Fibroblast of lung (primary cell): ENCODE measurements at regions not wholly inside any gene's neighbourhood (a gene's known extent, or its start where the extent isn't known, plus 50 kb on each side); places are given as distances from the start of the nearest gene placed in this dataset.

Experiments used
- DNase-seq, 2 donors: peaks; one replicate each; pipeline versions ENCODE4 v3.0.0 to v3.0.0-alpha.2; 2010; ENCODE audit warnings: low read depth in 2 of 2
- H2AFZ ChIP-seq: 2 replicates; pipeline ENCODE4 v1.5.1; 2012; ENCODE audit warnings: low read length, control low read depth, inconsistent platforms
- H3K27ac ChIP-seq: 2 replicates; pipeline ENCODE4 v1.5.1; 2011; ENCODE audit warnings: low read length, control low read depth; ENCODE audit not compliant: insufficient read depth
- H3K27me3 ChIP-seq: 2 replicates; pipeline ENCODE4 v1.5.1; 2011; ENCODE audit warnings: mild to moderate bottlenecking, low read length; ENCODE audit not compliant: control insufficient read depth, insufficient read depth
- H3K36me3 ChIP-seq: 2 replicates; pipeline ENCODE4 v1.5.1; 2011; ENCODE audit warnings: low read length; ENCODE audit not compliant: control insufficient read depth, insufficient read depth
- H3K4me1 ChIP-seq: 2 replicates; pipeline ENCODE4 v1.5.1; 2011; ENCODE audit warnings: low read length; ENCODE audit not compliant: control insufficient read depth, insufficient read depth; ENCODE audit errors: extremely low read depth
- H3K4me2 ChIP-seq: 2 replicates; pipeline ENCODE4 v1.5.1; 2011; ENCODE audit warnings: low read length, control low read depth; ENCODE audit not compliant: insufficient read depth; ENCODE audit errors: extremely low read depth
- H3K4me3 ChIP-seq, 4 experiments: fragments of 200-600 bp in 1 of 4; sonication (generic) in 1 of 4; replicated peaks in 1 of 4; 2 replicates each; pipeline ENCODE4 v1.5.1; 2011 to 2016; ENCODE audit warnings: low read length in 4 of 4, low read depth in 3 of 4, mild to moderate bottlenecking in 3 of 4, control low read depth in 2 of 4, inconsistent platforms in 1 of 4, mixed read lengths in 1 of 4; ENCODE audit not compliant: insufficient read depth in 1 of 4; ENCODE audit errors: control extremely low read depth in 1 of 4
- H3K79me2 ChIP-seq: 2 replicates; pipeline ENCODE4 v1.5.1; 2012; ENCODE audit warnings: mild to moderate bottlenecking, low read length, inconsistent platforms; ENCODE audit not compliant: control insufficient read depth, insufficient read depth
- H3K9ac ChIP-seq: 2 replicates; pipeline ENCODE4 v1.5.1; 2011; ENCODE audit warnings: mild to moderate bottlenecking, low read length, control low read depth; ENCODE audit not compliant: insufficient read depth
- H3K9me3 ChIP-seq: 2 replicates; pipeline ENCODE4 v1.5.1; 2012; ENCODE audit warnings: low read depth, low read length; ENCODE audit not compliant: control insufficient read depth, insufficient read depth
- H4K20me1 ChIP-seq: 2 replicates; pipeline ENCODE4 v1.5.1; 2011; ENCODE audit warnings: low read length; ENCODE audit not compliant: control insufficient read depth, insufficient read depth; ENCODE audit errors: extremely low read depth
- CTCF ChIP-seq, 2 donors: IDR thresholded peaks in 1 of 2; conservative IDR thresholded peaks in 1 of 2; 1 replicate in 1 of 2; 2 replicates in 1 of 2; pipeline ENCODE4 v1.5.1; 2011 to 2012; ENCODE audit warnings: low read length in 2 of 2, control low read depth in 1 of 2, inconsistent platforms in 1 of 2, low read depth in 1 of 2, mild to moderate bottlenecking in 1 of 2
- EZH2 ChIP-seq: IDR thresholded peaks from 2 replicates; pipeline ENCODE4 v1.5.1; 2012; ENCODE audit warnings: low read length, control low read depth, mild to moderate bottlenecking; ENCODE audit errors: missing control alignments

GRCh38 chr14:85319101-85319500, 210.8 kb upstream of the FLRT2 start:
- Histone ChIP-seq H2AFZ (no peak overlapping the region), H3K36me3 (no peaks in the 10 kb centered on the region), H3K79me2 (no peaks in the 10 kb centered on the region), H3K9me3 (no peaks in the 10 kb centered on the region), H3K27ac (no peak overlapping the region), H4K20me1 (no peaks in the 10 kb centered on the region), H3K9ac (no peak overlapping the region), H3K27me3 (no peaks in the 10 kb centered on the region), H3K4me2 (no peak overlapping the region), H3K4me1 (no peaks in the 10 kb centered on the region), H3K4me3 (no peak overlapping the region)
- DNase-seq: no peak
- TF ChIP-seq EZH2 (no peak), CTCF (conservative IDR thresholded peaks at IDR 0.05 in 1 of 2, IDR thresholded peaks at IDR 0.05 in 1 of 2; ENCODE audit: low read depth in 1 of 2, low read length in 2 of 2) (no peak)

- Histone ChIP-seq H3K27me3 (no peaks in the 10 kb centered on the region), H4K20me1 (no peaks in the 10 kb centered on the region), H3K4me3 (no peak overlapping the region), H3K9me3 (no peaks in the 10 kb centered on the region), H3K4me2 (no peak overlapping the region), H2AFZ (peak overlapping the region; percentile 23), H3K36me3 (no peaks in the 10 kb centered on the region), H3K79me2 (no peaks in the 10 kb centered on the region), H3K9ac (no peak overlapping the region), H3K4me1 (no peaks in the 10 kb centered on the region), H3K27ac (no peak overlapping the region)
- peak; percentile 15 to 74 for DNase-seq
- TF ChIP-seq EZH2 (no peak), CTCF (conservative IDR thresholded peaks at IDR 0.05 in 1 of 2, IDR thresholded peaks at IDR 0.05 in 1 of 2; ENCODE audit: low read depth in 1 of 2, low read length in 2 of 2) (no peak)
Measured at GRCh38 chr14:85319998-85320630, 209.8 kb upstream of the FLRT2 start.

GRCh38 chr14:85325134-85326017, 204.6 kb upstream of the FLRT2 start:
- Histone ChIP-seq H3K9ac (no peak overlapping the region), H3K79me2 (no peaks in the 10 kb centered on the region), H3K36me3 (no peaks in the 10 kb centered on the region), H2AFZ (no peak overlapping the region), H3K4me2 (no peak overlapping the region), H3K27me3 (no peaks in the 10 kb centered on the region), H3K9me3 (no peaks in the 10 kb centered on the region), H3K4me3 (no peak overlapping the region), H3K4me1 (no peaks in the 10 kb centered on the region), H3K27ac (no peak overlapping the region), H4K20me1 (no peaks in the 10 kb centered on the region)
- no peak for DNase-seq
- TF ChIP-seq EZH2 (no peak), CTCF (conservative IDR thresholded peaks at IDR 0.05 in 1 of 2, IDR thresholded peaks at IDR 0.05 in 1 of 2; ENCODE audit: low read depth in 1 of 2, low read length in 2 of 2) (no peak)
